Activated CD4-positive, alpha-beta T cell treated with anti-CD3 and anti-CD28 coated beads, Interleukin-2, amount 50 U/mL, for 4 hours (primary cell): ENCODE measurements at regions not wholly inside any gene's neighbourhood (a gene's known extent, or its start where the extent isn't known, plus 50 kb on each side); places are given as distances from the start of the nearest gene placed in this dataset.

Source experiments
- DNase-seq, 2 experiments: peaks; one replicate each; pipeline ENCODE4 v3.0.0-alpha.2; 2020

DNA sequence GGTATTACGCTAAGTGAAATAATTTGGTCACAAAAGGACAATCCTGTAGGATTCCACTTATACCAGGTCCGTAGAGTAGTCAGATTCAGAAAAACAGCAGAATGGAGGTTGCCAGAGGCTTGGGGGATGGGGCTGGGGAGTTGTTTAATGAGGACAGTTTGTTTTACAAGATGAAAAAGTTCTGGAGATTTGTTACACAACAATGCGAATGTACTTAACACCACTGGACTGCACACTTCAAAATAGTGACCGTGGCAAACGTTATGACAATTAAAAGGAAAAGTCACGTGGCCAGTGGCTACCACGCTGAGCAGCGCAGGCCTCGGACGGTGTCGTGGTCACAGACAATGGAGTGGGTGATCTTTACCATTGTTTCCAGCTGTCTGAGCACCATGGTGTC, 338.1 kb downstream of the SEC14L1 start:
- DNase-seq = no peak

- DNase-seq = no peak
These were observed 338.8 kb downstream of the SEC14L1 start for GRCh38 chr17:77479372-77480198.

DNA sequence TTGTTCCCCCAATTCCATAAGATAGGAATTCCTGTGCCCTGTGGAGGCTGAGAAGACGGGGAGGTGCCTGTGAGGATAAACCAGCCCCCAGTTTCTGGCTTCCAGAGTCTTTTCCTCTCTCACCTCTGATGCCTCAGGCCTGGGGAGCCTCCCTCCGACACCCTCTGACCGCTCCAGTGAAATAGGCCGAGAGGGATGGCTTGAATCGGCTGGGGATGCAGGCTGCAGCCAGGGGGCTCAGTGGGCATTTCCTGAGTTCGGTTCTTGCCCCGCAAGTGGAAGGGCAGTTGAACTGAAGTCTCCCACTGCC, 339.4 kb downstream of the SEC14L1 start:
- DNase-seq = no peak

GRCh38 chr17:77480509-77481215, 339.9 kb downstream of the SEC14L1 start:
- DNase-seq = no peak

DNA sequence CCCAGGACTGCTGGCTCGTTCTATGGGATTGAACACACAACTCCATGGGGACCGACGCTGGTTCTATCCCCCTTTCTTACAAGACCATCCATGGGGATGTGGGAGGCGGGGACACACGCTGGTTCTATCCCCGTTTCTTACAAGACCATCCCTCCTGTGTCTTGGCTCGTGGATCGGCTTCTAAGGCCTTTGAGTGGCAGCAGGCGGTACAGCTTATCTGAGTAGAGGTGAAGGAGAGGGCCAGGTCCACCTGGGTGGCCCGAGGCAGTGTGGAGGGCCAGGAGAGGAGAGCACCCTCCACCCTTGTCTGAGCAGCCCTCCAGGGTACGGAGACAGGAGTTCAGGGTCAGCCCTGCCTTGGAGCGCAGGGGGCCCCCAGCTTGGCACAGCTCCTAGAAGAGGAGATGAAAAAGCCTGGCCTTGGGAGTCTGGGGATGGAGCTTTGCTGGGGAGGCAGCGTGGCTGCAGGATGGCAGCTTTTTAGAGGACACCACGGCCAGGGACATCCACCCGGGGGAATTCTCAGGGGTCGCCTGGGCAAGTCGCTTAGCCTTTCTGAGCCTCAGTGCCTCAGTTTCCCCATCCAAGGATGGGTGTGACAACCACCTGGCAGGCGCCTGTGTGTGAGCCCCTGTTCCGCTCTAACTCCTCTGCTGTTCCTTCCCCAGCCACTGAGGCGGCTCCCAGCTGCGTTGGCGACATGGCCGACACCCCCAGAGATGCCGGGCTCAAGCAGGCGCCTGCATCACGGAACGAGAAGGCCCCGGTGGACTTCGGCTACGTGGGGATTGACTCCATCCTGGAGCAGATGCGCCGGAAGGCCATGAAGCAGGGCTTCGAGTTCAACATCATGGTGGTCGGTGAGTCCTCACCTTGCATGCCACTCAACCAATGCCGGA, 341.0 kb downstream of the SEC14L1 start:
- DNase-seq = no peak

- no peak for DNase-seq
These were observed 341.8 kb downstream of the SEC14L1 start for GRCh38 chr17:77482375-77483127.

DNA sequence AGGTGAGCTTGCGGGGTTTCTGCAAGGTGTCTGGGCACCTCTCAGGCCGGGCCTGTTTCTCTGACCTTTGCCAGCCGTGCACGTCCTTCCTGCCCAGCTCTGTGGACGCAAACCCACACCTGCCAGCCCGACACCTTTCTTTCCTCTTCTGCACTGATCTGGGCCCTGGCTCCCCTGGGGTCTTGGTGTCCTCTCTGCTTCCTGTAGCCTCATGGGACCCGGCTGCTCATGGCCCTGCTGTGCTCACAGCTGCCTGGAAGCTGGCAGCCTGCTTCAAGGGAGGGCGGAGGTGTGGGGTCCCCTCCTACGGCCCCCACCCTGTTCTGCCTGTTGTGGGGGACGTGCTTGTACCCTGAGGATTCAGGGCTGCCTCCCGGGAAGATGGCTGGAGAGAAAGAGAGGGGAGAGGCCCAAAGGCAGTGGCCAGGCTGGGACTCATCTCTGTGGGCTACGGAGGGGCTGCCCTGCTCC, 342.4 kb downstream of the SEC14L1 start:
- no peak for DNase-seq

DNA sequence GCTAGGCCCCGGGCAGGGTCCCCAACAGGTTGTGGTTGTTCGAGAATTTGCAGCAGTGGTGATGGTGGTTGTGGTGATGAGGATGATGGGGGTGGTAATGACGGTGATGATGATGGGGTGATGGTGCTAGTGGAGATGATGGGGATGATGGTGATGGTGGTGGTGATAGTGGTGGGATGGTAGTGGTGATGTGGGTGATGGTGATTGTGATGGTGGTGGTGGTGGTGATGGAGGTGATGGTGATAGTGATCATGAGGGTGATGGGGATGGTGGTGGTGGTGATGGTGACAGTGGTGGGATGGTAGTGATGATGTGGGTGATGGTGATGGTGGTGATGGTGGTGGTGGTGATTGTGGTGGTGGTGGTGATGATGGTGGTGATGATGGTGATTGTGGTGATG, 343.3 kb downstream of the SEC14L1 start:
- no peak for DNase-seq

DNA sequence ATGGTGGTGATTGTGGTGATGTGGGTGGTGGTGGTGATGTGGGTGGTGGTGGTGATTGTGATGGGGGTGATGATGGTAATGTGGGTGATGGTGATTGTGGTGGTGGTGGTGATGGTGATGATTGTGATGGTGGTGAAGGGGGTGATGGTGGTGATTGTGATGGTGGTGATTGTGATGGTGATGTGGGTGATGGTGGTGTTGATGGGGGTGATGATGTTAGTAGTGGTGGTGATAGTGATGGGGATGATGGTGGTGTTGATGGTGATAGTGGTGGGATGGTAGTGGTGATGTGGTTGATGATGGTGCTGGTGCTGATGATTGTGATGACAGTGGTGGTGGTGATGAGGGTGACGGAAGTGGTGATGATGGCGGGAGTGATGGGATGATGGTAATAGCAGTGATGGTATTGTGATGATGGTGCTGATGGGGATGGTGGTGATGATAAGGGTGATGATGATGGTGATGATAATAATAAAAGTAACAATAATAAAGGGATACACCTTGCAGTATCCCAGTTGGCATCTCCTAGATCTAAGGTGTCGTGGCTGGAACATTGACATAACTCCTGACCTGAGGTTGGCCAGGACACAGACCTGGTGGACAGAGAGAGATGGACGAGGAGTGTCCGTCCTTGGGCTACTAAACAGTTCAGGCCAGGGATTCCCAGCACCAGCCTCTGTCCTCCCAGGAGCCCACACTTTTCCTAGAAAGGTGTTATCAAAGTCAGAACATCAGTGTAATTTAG, 344.5 kb downstream of the SEC14L1 start:
- no peak for DNase-seq

GRCh38 chr17:77487211-77487629, 346.5 kb downstream of the SEC14L1 start:
- DNase-seq = no peak

GRCh38 chr17:77487677-77488530, 347.1 kb downstream of the SEC14L1 start:
- no peak for DNase-seq

- DNase-seq = no peak
These were observed 347.9 kb downstream of the SEC14L1 start for GRCh38 chr17:77488531-77489238.

GRCh38 chr17:77489239-77489892, 348.6 kb downstream of the SEC14L1 start:
- no peak for DNase-seq

GRCh38 chr17:77489893-77490255, 349.1 kb downstream of the SEC14L1 start:
- no peak for DNase-seq

DNA sequence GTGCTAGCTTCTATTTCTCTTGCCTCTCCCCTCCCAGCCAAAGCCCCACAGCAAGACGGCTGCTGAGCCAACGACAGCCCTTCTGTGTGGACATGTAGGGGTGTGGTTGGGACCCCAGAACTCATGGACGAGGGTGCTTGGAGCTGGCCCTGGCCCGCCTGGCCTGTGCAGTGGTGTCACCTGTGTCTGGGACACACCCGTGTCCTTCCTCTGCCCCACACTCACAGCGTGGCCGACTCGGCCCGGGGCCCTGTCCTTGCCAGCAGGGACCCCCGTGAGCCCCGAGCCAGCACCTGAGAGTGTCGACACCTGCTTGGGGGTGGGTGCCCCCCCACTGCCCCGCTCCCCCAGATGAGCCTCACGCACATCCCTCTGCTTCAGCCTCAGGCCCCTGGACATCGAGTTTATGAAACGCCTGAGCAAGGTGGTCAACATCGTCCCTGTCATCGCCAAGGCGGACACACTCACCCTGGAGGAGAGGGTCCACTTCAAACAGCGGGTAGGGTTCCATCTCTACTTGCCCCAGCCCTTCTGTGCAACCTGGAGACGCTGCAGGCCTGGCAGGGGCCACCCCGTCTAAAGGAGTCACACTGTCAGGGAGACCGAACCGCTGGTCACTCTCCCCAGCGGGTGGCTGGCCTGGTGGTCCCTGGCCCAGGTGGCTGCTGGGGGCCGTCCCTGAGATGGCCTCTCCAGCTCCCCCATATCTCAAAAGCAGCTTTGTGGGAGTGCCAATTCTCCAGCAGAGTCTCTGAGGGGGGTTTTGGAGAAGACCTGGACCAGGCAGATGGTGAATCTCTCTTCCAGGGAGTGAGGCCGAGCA, 349.8 kb downstream of the SEC14L1 start:
- DNase-seq = no peak

DNA sequence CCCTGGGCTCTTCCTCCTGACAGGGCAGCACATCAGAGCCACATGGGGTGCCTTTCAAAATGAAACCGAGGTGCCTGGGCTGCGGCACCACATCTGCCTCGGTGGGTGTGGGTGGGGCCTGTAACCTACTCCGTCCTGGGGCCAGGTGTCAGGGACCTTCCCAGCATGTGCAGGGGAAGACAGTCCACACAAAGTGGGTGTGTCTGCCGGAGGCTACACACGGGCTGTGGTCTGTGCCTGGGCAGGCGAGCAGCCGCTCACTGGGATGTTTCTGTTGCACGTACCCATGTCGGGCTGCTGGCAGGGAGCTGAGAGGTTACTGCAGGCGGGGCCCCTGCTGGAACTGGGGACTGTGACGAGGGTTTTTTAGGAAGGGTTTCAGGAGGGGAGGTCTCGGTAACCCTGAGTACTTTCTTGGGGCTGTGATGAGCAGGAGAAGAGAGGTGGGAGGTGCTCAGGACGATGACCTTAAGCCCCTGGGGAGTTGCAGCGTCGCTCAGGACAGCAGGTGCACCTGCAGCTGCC, 351.2 kb downstream of the SEC14L1 start:
- DNase-seq = peak in 1 of 2 experiments; percentile 14

- DNase-seq = no peak
These were observed 351.9 kb downstream of the SEC14L1 start for GRCh38 chr17:77492446-77493237.
